Neuronal stem cell (in vitro differentiated cells): ENCODE measurements at regions not wholly inside any gene's neighbourhood (a gene's known extent, or its start where the extent isn't known, plus 50 kb on each side); places are given as distances from the start of the nearest gene placed in this dataset.
A peak's percentile ranks its signal among the peaks of the same experiment; 100 is the strongest.

Experiments used
- DNase-seq: peaks from one replicate; pipeline ENCODE4 v3.0.0-alpha.2; 2013; ENCODE audit warnings: low spot score
- H2AFZ ChIP-seq: one replicate; pipeline ENCODE4 v1.6.1; 2013; ENCODE audit warnings: mild to moderate bottlenecking, low read length, inconsistent platforms
- H2AK5ac ChIP-seq: 2 replicates; pipeline ENCODE4 v1.6.1; 2013; ENCODE audit warnings: low read depth, mild to moderate bottlenecking, inconsistent platforms, low read length, moderate library complexity, mixed read lengths
- H2BK120ac ChIP-seq: 2 replicates; pipeline ENCODE4 v1.6.1; 2013; ENCODE audit warnings: low read depth, mild to moderate bottlenecking, inconsistent platforms, low read length, moderate library complexity, mixed read lengths
- H2BK12ac ChIP-seq: one replicate; pipeline ENCODE4 v1.6.1; 2013; ENCODE audit warnings: low read length, inconsistent platforms
- H2BK15ac ChIP-seq: 2 replicates; pipeline ENCODE4 v1.6.1; 2013; ENCODE audit warnings: mild to moderate bottlenecking, low read length, inconsistent platforms, mixed read lengths
- H2BK5ac ChIP-seq: one replicate; pipeline ENCODE4 v1.6.1; 2013; ENCODE audit warnings: inconsistent platforms, mild to moderate bottlenecking, low read length, moderate library complexity
- H3K14ac ChIP-seq: one replicate; pipeline ENCODE4 v1.6.1; 2013; ENCODE audit warnings: low read length, inconsistent platforms
- H3K18ac ChIP-seq: 2 replicates; pipeline ENCODE4 v1.6.1; 2013; ENCODE audit warnings: low read length, inconsistent platforms
- H3K23ac ChIP-seq: 2 replicates; pipeline ENCODE4 v1.6.1; 2013; ENCODE audit warnings: low read depth, mild to moderate bottlenecking, mixed read lengths, low read length, inconsistent platforms; ENCODE audit not compliant: poor library complexity
- H3K27ac ChIP-seq: replicated peaks from 3 replicates; pipeline ENCODE4 v1.5.1; 2013; ENCODE audit warnings: low read length, inconsistent platforms
- H3K27me3 ChIP-seq, 3 experiments: 2 replicates each; pipeline ENCODE4 v1.6.1; 2013; ENCODE audit warnings: low read length in 3 of 3, mild to moderate bottlenecking in 2 of 3, inconsistent platforms in 1 of 3, low read depth in 1 of 3, mixed read lengths in 1 of 3, moderate library complexity in 1 of 3; ENCODE audit not compliant: control insufficient read depth in 3 of 3, insufficient read depth in 3 of 3
- H3K36me3 ChIP-seq, 2 donors: replicated peaks in 1 of 2; 2 replicates each; pipeline ENCODE4 v1.6.1; 2013; ENCODE audit warnings: low read length in 2 of 2; ENCODE audit not compliant: control insufficient read depth in 2 of 2, insufficient read depth in 2 of 2
- H3K4ac ChIP-seq: 2 replicates; pipeline ENCODE4 v1.6.1; 2013; ENCODE audit warnings: inconsistent platforms, mild to moderate bottlenecking, low read length, moderate library complexity
- H3K4me1 ChIP-seq, 2 donors: 1 replicate in 1 of 2; 2 replicates in 1 of 2; pipeline ENCODE4 v1.6.1; 2013; ENCODE audit warnings: low read length in 2 of 2, low read depth in 1 of 2; ENCODE audit not compliant: control insufficient read depth in 2 of 2, insufficient read depth in 1 of 2
- H3K4me2 ChIP-seq: one replicate; pipeline ENCODE4 v1.6.1; 2013; ENCODE audit warnings: mild to moderate bottlenecking, low read length, inconsistent platforms; ENCODE audit not compliant: insufficient read depth, poor library complexity, severe bottlenecking
- H3K4me3 ChIP-seq, 2 donors: 2 replicates each; pipeline ENCODE4 v1.5.1; 2013; ENCODE audit warnings: low read length in 2 of 2, mild to moderate bottlenecking in 2 of 2, inconsistent platforms in 1 of 2, moderate library complexity in 1 of 2
- H3K79me1 ChIP-seq: one replicate; pipeline ENCODE4 v1.6.1; 2013; ENCODE audit warnings: low read depth, mild to moderate bottlenecking, inconsistent platforms, low read length, moderate library complexity
- H3K9ac ChIP-seq: one replicate; pipeline ENCODE4 v1.6.1; 2013; ENCODE audit warnings: mild to moderate bottlenecking, low read depth, low read length, inconsistent platforms; ENCODE audit not compliant: poor library complexity
- H3K9me3 ChIP-seq, 2 donors: replicated peaks in 1 of 2; 2 replicates each; pipeline versions ENCODE3 to v1.6.1; 2013; ENCODE audit warnings: low read length in 2 of 2, mild to moderate bottlenecking in 2 of 2, inconsistent platforms in 1 of 2, low read depth in 1 of 2, mixed read lengths in 1 of 2, moderate library complexity in 1 of 2; ENCODE audit not compliant: control insufficient read depth in 2 of 2, insufficient read depth in 1 of 2
- H4K8ac ChIP-seq: one replicate; pipeline ENCODE4 v1.6.1; 2013; ENCODE audit warnings: low read depth, mild to moderate bottlenecking, inconsistent platforms, low read length, moderate library complexity
- H4K91ac ChIP-seq: one replicate; pipeline ENCODE4 v1.6.1; 2013; ENCODE audit warnings: low read length, low read depth, mild to moderate bottlenecking, inconsistent platforms; ENCODE audit not compliant: poor library complexity
- WGBS, 2 donors: extraction: QIAGEN DNeasy Blood & Tissue Kit; methylation state at CpG; one replicate each; pipeline ENCODE4 v1.1.7; 2013; ENCODE audit warnings: missing lambda C conversion rate in 2 of 2, mixed read lengths in 1 of 2; ENCODE audit not compliant: insufficient read length in 2 of 2, insufficient replicate concordance in 1 of 2; ENCODE audit errors: extremely low coverage in 2 of 2; 5-methylcytosine and 5-hydroxymethylcytosine counted together

DNA sequence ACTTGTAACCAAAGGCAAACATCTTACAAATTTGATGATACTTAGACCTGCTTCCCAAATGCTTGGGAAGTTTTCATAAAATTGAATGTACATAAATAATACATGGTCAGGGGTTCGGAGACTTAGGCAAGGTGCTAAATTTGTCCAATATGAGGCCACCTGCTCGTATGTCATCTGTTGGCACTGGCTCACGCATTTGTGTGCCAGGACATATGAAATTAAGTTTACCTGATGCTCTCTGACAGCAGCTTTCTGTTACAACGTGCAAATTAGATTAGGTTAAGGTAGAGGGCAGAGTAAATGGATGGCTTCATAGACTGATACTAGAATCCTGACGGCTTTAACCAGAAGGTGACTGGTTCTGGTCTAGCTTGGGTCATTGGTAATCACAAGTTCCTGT lies 970.3 kb upstream of the RBFOX1 start:
- H3K4me1 ChIP-seq = peaks cover 0 to 3% of the 10 kb centered on the region in 2 donors
- no peak overlapping the region for H2BK15ac ChIP-seq
- no CpG with 5 or more reads among the region's 5 CpGs for WGBS, 2 donors
- H3K4me2 ChIP-seq = no peak overlapping the region
- no peaks in the 10 kb centered on the region for H3K9me3 ChIP-seq
- no peak overlapping the region for H2BK12ac ChIP-seq
- no peak overlapping the region for H3K4ac ChIP-seq
- H4K8ac ChIP-seq = no peak overlapping the region
- H4K91ac ChIP-seq = no peak overlapping the region
- H3K4me3 ChIP-seq = no peak overlapping the region
- H3K36me3 ChIP-seq = no peaks in the 10 kb centered on the region
- no peak overlapping the region for H3K9ac ChIP-seq
- H2BK5ac ChIP-seq = no peak overlapping the region
- H3K18ac ChIP-seq = no peak overlapping the region
- no peak overlapping the region for H3K14ac ChIP-seq
- H2BK120ac ChIP-seq = no peak overlapping the region
- no peaks in the 10 kb centered on the region for H3K27me3 ChIP-seq
- no peak overlapping the region for H2AK5ac ChIP-seq
- no peak overlapping the region for H3K27ac ChIP-seq
- no peak overlapping the region for H3K23ac ChIP-seq
- no peak overlapping the region for H2AFZ ChIP-seq
- DNase-seq = no peak
- no peaks in the 10 kb centered on the region for H3K79me1 ChIP-seq

DNA sequence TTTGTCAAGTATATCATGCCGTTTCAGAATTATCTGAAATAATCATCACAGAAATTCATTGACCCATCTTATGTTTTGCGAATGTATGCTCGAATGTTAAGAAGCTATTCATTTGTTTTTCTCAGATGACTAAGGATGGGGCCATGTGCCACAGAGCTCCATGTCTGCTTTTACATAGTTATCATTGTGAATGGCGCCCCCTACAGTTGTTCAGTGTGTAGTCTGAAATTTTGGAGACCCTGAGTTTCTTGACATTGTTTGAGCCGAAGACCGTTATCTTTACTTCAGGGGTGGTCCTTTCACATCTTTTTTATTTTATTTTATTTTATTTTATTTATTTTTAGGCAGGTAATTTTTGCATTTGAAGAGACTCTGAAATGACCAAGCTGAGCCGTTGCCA lies 972.0 kb upstream of the RBFOX1 start:
- no peak overlapping the region for H4K91ac ChIP-seq
- no peak overlapping the region for H3K23ac ChIP-seq
- H4K8ac ChIP-seq = no peak overlapping the region
- no peak overlapping the region for H3K14ac ChIP-seq
- no peak overlapping the region for H2BK15ac ChIP-seq
- H3K9me3 ChIP-seq = no peaks in the 10 kb centered on the region
- no peak overlapping the region for H3K4ac ChIP-seq
- H2BK12ac ChIP-seq = no peak overlapping the region
- no peak overlapping the region for H3K18ac ChIP-seq
- H3K9ac ChIP-seq = no peak overlapping the region
- H2BK120ac ChIP-seq = no peak overlapping the region
- WGBS, 2 donors = no CpG with 5 or more reads among the region's 7 CpGs
- no peak overlapping the region for H2BK5ac ChIP-seq
- no peak overlapping the region for H3K27ac ChIP-seq
- DNase-seq = no peak
- H3K79me1 ChIP-seq = no peaks in the 10 kb centered on the region
- H2AFZ ChIP-seq = no peak overlapping the region
- no peaks in the 10 kb centered on the region for H3K27me3 ChIP-seq
- H3K4me3 ChIP-seq = no peak overlapping the region
- peaks cover 0 to 6% of the 10 kb centered on the region in 2 donors for H3K4me1 ChIP-seq
- no peak overlapping the region for H3K4me2 ChIP-seq
- H3K36me3 ChIP-seq = no peaks in the 10 kb centered on the region
- H2AK5ac ChIP-seq = no peak overlapping the region

DNA sequence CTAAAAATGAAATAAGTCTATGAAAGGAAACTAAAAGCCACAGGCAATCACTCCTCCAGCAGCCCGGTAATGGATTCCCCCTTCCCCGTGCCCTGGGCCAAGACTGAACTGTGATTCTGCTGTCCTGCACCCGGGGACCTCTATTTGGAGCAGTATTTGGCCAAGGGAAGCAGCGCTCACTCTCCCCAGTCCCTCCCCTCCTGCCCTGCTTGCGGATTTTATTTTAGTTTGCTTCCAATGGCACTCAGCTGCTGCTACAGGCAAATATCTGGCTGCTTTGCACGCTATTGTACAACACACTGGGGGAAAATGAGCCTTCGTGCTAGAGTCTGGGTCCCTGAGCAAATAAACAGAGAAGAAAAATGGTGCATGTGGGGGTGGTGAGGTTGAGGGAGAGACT lies 975.7 kb upstream of the RBFOX1 start:
- no peaks in the 10 kb centered on the region for H3K36me3 ChIP-seq
- no peak overlapping the region for H2AK5ac ChIP-seq
- no peak overlapping the region for H3K9ac ChIP-seq
- H2BK120ac ChIP-seq = no peak overlapping the region
- peak overlapping the region; percentile 52 for H2BK15ac ChIP-seq
- no peak overlapping the region for H3K14ac ChIP-seq
- no peak overlapping the region for H4K8ac ChIP-seq
- no peak overlapping the region for H3K4me2 ChIP-seq
- H3K79me1 ChIP-seq = no peaks in the 10 kb centered on the region
- no peak overlapping the region for H3K23ac ChIP-seq
- H2BK12ac ChIP-seq = no peak overlapping the region
- no peak overlapping the region for H3K27ac ChIP-seq
- DNase-seq = no peak
- no peak overlapping the region for H2AFZ ChIP-seq
- no peaks in the 10 kb centered on the region for H3K9me3 ChIP-seq
- peaks cover 0 to 6% of the 10 kb centered on the region in 2 donors for H3K4me1 ChIP-seq
- H4K91ac ChIP-seq = no peak overlapping the region
- no peak overlapping the region for H3K4me3 ChIP-seq
- no CpG with 5 or more reads among the region's 7 CpGs for WGBS, 2 donors
- H3K18ac ChIP-seq = no peak overlapping the region
- H3K27me3 ChIP-seq = no peaks in the 10 kb centered on the region
- no peak overlapping the region for H3K4ac ChIP-seq
- no peak overlapping the region for H2BK5ac ChIP-seq

- no peak overlapping the region for H3K23ac ChIP-seq
- H2BK5ac ChIP-seq = no peak overlapping the region
- no peak overlapping the region for H3K9ac ChIP-seq
- no peaks in the 10 kb centered on the region for H3K27me3 ChIP-seq
- H2BK120ac ChIP-seq = no peak overlapping the region
- H3K4ac ChIP-seq = no peak overlapping the region
- no peak overlapping the region for H2BK15ac ChIP-seq
- no CpG with 5 or more reads among the region's 4 CpGs for WGBS, 2 donors
- no peak overlapping the region for H3K18ac ChIP-seq
- H4K8ac ChIP-seq = no peak overlapping the region
- no peak overlapping the region for H2BK12ac ChIP-seq
- peaks cover 0 to 3% of the 10 kb centered on the region in 2 donors for H3K4me1 ChIP-seq
- H3K4me3 ChIP-seq = no peak overlapping the region
- no peak overlapping the region for H3K4me2 ChIP-seq
- no peaks in the 10 kb centered on the region for H3K9me3 ChIP-seq
- H3K36me3 ChIP-seq = no peaks in the 10 kb centered on the region
- H2AFZ ChIP-seq = no peak overlapping the region
- no peak overlapping the region for H3K14ac ChIP-seq
- no peak for DNase-seq
- H2AK5ac ChIP-seq = no peak overlapping the region
- no peak overlapping the region for H3K27ac ChIP-seq
- no peaks in the 10 kb centered on the region for H3K79me1 ChIP-seq
- no peak overlapping the region for H4K91ac ChIP-seq
Observed at GRCh38 chr16:6349725-6350124, 982.9 kb upstream of the RBFOX1 start.
